22Rv1 (cell line): ENCODE measurements at regions not wholly inside any gene's neighbourhood (a gene's known extent, or its start where the extent isn't known, plus 50 kb on each side); places are given as distances from the start of the nearest gene placed in this dataset.

Experiments used
- ZFX ChIP-seq: fragments of 450-650 bp; IDR thresholded peaks from 2 replicates; pipeline ENCODE4 v1.6.1; 2017; ENCODE audit warnings: antibody characterized with exemption, borderline replicate concordance
- TF ChIP-seq, protein P1 (sequence below): fragments of 450-650 bp; IDR thresholded peaks from 2 replicates; pipeline ENCODE4 v1.5.1; 2017; ENCODE audit warnings: mild to moderate bottlenecking

GRCh38 chr4:23305026-23305425, 584.8 kb downstream of the PPARGC1A start:
- TF ChIP-seq, protein P1, sequence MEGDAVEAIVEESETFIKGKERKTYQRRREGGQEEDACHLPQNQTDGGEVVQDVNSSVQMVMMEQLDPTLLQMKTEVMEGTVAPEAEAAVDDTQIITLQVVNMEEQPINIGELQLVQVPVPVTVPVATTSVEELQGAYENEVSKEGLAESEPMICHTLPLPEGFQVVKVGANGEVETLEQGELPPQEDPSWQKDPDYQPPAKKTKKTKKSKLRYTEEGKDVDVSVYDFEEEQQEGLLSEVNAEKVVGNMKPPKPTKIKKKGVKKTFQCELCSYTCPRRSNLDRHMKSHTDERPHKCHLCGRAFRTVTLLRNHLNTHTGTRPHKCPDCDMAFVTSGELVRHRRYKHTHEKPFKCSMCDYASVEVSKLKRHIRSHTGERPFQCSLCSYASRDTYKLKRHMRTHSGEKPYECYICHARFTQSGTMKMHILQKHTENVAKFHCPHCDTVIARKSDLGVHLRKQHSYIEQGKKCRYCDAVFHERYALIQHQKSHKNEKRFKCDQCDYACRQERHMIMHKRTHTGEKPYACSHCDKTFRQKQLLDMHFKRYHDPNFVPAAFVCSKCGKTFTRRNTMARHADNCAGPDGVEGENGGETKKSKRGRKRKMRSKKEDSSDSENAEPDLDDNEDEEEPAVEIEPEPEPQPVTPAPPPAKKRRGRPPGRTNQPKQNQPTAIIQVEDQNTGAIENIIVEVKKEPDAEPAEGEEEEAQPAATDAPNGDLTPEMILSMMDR, result no peak
- no peak for TF ChIP-seq ZFX
